PC-9 (cell line): ENCODE measurements at regions not wholly inside any gene's neighbourhood (a gene's known extent, or its start where the extent isn't known, plus 50 kb on each side); places are given as distances from the start of the nearest gene placed in this dataset.

Experiments used
- CTCF ChIP-seq: fragments of 200-600 bp; sonication (generic); conservative IDR thresholded peaks from 2 replicates; pipeline ENCODE4 v1.6.1; 2017; ENCODE audit warnings: mixed run types, antibody characterized with exemption, mild to moderate bottlenecking, moderate library complexity
- EZH2 ChIP-seq: fragments of 200-600 bp; sonication (generic); IDR thresholded peaks from 2 replicates; pipeline ENCODE4 v1.8.0; 2017; ENCODE audit warnings: antibody characterized with exemption, low read depth

GRCh38 chr10:130652964-130653578, 516.9 kb downstream of the GLRX3 start:
- TF ChIP-seq CTCF (no peak), EZH2 (no peak)
